T-cell (primary cell): ENCODE measurements at regions not wholly inside any gene's neighbourhood (a gene's known extent, or its start where the extent isn't known, plus 50 kb on each side); places are given as distances from the start of the nearest gene placed in this dataset.

Source experiments
- ATAC-seq, 4 experiments: fragments of 200-7000 bp in 3 of 4; fragments of 150-1000 bp in 1 of 4; cut with Tn5 transposase; replicated peaks in 1 of 4; 1 replicate in 3 of 4; 2 replicates in 1 of 4; pipeline ENCODE4 v1.10.0; 2021; ENCODE audit warnings: moderate library complexity in 3 of 4, mild to moderate bottlenecking in 2 of 4, moderate number of reproducible peaks in 1 of 4
- CTCF ChIA-PET, 2 donors: fragments of 300-600 bp; sonication (Branson Sonifier 250); formaldehyde crosslinking; loops; one replicate each; lab custom pipeline; 2022; ENCODE audit warnings: antibody characterized with exemption in 2 of 2; lab: Charles Lee
- POLR2A ChIA-PET, 2 donors: fragments of 300-600 bp; sonication (Branson Sonifier 250); formaldehyde crosslinking; loops; one replicate each; lab custom pipeline; 2022; ENCODE audit warnings: antibody characterized with exemption in 2 of 2; lab: Charles Lee
- DNase-seq, 35 experiments: peaks; one replicate each; pipeline versions ENCODE4 v3.0.0 to v3.0.0-alpha.2; 2013 to 2023
- H3K27ac ChIP-seq: one replicate; pipeline ENCODE4 v1.5.1; 2013; ENCODE audit warnings: low read length
- H3K27me3 ChIP-seq, 2 experiments: replicated peaks in 1 of 2; 1 replicate in 1 of 2; 2 replicates in 1 of 2; pipeline versions ENCODE4 v1.6.1 to v1.7.0; 2013; ENCODE audit warnings: low read length in 1 of 2, mixed read lengths in 1 of 2; ENCODE audit not compliant: control insufficient read depth in 2 of 2, insufficient read depth in 2 of 2; ENCODE audit errors: extremely low read depth in 1 of 2
- H3K36me3 ChIP-seq, 2 donors: 1 replicate in 1 of 2; 2 replicates in 1 of 2; pipeline versions ENCODE4 v1.6.1 to v1.7.0; 2013; ENCODE audit warnings: low read length in 1 of 2; ENCODE audit not compliant: control insufficient read depth in 2 of 2, insufficient read depth in 1 of 2; ENCODE audit errors: extremely low read depth in 1 of 2
- H3K4me1 ChIP-seq, 2 experiments: 1 replicate in 1 of 2; 2 replicates in 1 of 2; pipeline versions ENCODE4 v1.6.1 to v1.7.0; 2013; ENCODE audit warnings: low read length in 2 of 2, mixed read lengths in 1 of 2; ENCODE audit not compliant: insufficient read depth in 2 of 2, control insufficient read depth in 1 of 2; ENCODE audit errors: extremely low read depth in 1 of 2
- H3K4me3 ChIP-seq, 2 donors: 1 replicate in 1 of 2; 2 replicates in 1 of 2; pipeline versions ENCODE4 v1.5.1 to v1.7.0; 2013; ENCODE audit warnings: mild to moderate bottlenecking in 2 of 2, low read length in 1 of 2, moderate library complexity in 1 of 2; ENCODE audit not compliant: control insufficient read depth in 1 of 2; ENCODE audit errors: extremely low read depth in 1 of 2
- H3K9me3 ChIP-seq: 2 replicates; pipeline ENCODE4 v1.7.0; 2013
- H3K27ac Mint-ChIP-seq, 2 donors: one replicate each; pipeline ENCODE4 v1.8.0; 2020 to 2021; ENCODE audit warnings: mild to moderate bottlenecking in 2 of 2, mixed read lengths in 2 of 2
- H3K27me3 Mint-ChIP-seq, 2 donors: one replicate each; pipeline ENCODE4 v1.8.0; 2021 to 2022; ENCODE audit warnings: mixed read lengths in 2 of 2
- H3K36me3 Mint-ChIP-seq: one replicate; pipeline ENCODE4 v1.8.0; 2021; ENCODE audit warnings: mixed read lengths
- H3K4me1 Mint-ChIP-seq, 3 donors: one replicate each; pipeline ENCODE4 v1.8.0; 2020 to 2022; ENCODE audit warnings: mixed read lengths in 3 of 3, mild to moderate bottlenecking in 1 of 3
- H3K4me3 Mint-ChIP-seq, 3 donors: one replicate each; pipeline ENCODE4 v1.8.0; 2020 to 2022; ENCODE audit warnings: mild to moderate bottlenecking in 3 of 3, mixed read lengths in 3 of 3, moderate library complexity in 3 of 3
- H3K9me3 Mint-ChIP-seq, 3 donors: one replicate each; pipeline ENCODE4 v1.8.0; 2020 to 2022; ENCODE audit warnings: mixed read lengths in 3 of 3
- WGBS: methylation state at CpG from one replicate; pipeline ENCODE4 v1.1.5; 2013; ENCODE audit warnings: missing lambda C conversion rate; ENCODE audit not compliant: insufficient coverage; 5-methylcytosine and 5-hydroxymethylcytosine counted together

- no peak overlapping the region for H3K4me3 Mint-ChIP-seq
- ATAC-seq: no peak
Measured at GRCh38 chr5:14922456-14922855, 50.9 kb upstream of the ANKH start.

More at GRCh38 chr5:14922456-14922855, 50.9 kb upstream of the ANKH start:
- ChIA-PET POLR2A (no interaction called here), CTCF (interaction anchor here in 1 of 2 donors (0.5 kb wide), 1 partner anchor 8 kb away, joined by 3 read pairs; no protein-coding TSS in a partner anchor)
- WGBS: 100% methylated on average over 5 of the region's 9 CpGs
- no peak overlapping the region for H3K27ac Mint-ChIP-seq
- no peaks in the 10 kb centered on the region for H3K36me3 ChIP-seq
- H3K4me1 ChIP-seq: peaks cover 13 to 15% of the 10 kb centered on the region in 2 experiments
- H3K9me3 Mint-ChIP-seq: no peaks in the 10 kb centered on the region
- H3K27me3 Mint-ChIP-seq: no peaks in the 10 kb centered on the region
- H3K4me3 ChIP-seq: no peak overlapping the region
- H3K36me3 Mint-ChIP-seq: no peaks in the 10 kb centered on the region
- H3K4me1 Mint-ChIP-seq: peaks cover 16 to 31% (median 28%) of the 10 kb centered on the region in 3 donors
- H3K9me3 ChIP-seq: no peaks in the 10 kb centered on the region
- H3K27me3 ChIP-seq: no peaks in the 10 kb centered on the region
- DNase-seq: no peak
- no peak overlapping the region for H3K27ac ChIP-seq
